ENCODE measurements at regions not wholly inside any gene's neighbourhood (a gene's known extent, or its start where the extent isn't known, plus 50 kb on each side); places are given as distances from the start of the nearest gene placed in this dataset.

GRCh38 chr12:91419809-91420208 is 237.2 kb upstream of the DCN start:
- Histone ChIP-seq H3K79me2 (no peaks in the 10 kb centered on the region), H3K9me3 (ENCODE audit: low read depth) (no peaks in the 10 kb centered on the region)
- DNase-seq (ENCODE audit: low spot score) = no peak

GRCh38 chr12:91418221-91419090 is 235.8 kb upstream of the DCN start:
- Histone ChIP-seq H4K20me1 (ENCODE audit: insufficient read depth, poor library complexity, severe bottlenecking) (no peaks in the 10 kb centered on the region), H3K4me1 (ENCODE audit: insufficient read depth) (peaks cover 19% of the 10 kb centered on the region), H3K36me3 (replicated peaks; ENCODE audit: insufficient read depth, low read depth) (no peaks in the 10 kb centered on the region), H3K4me3 (no peak overlapping the region), H2AFZ (no peak overlapping the region), H3K9me2 (replicated peaks; ENCODE audit: insufficient read depth) (no peaks in the 10 kb centered on the region), H3K27ac (no peak overlapping the region), H3K79me2 (no peaks in the 10 kb centered on the region), H3K9me3 (ENCODE audit: low read depth) (no peaks in the 10 kb centered on the region), H3K27me3 (no peaks in the 10 kb centered on the region), H3K4me2 (no peak overlapping the region)
- TF ChIP-seq EZH2 (IDR thresholded peaks at IDR 0.05; ENCODE audit: borderline replicate concordance) (no peak), CTCF (IDR thresholded peaks at IDR 0.05; ENCODE audit: poor library complexity) (no peak), EZH2phosphoT487 (IDR thresholded peaks at IDR 0.05; ENCODE audit: low read depth, severe bottlenecking, unreplicated experiment) (no peak)
- no peak for DNase-seq (ENCODE audit: low spot score)
- 54% methylated on average over 1 of the region's 1 CpG for WGBS (ENCODE audit: low lambda C conversion rate, missing lambda C conversion rate)

More at GRCh38 chr12:91419809-91420208, 237.2 kb upstream of the DCN start:
- H3K27ac ChIP-seq = no peak overlapping the region
- H3K27me3 ChIP-seq = no peaks in the 10 kb centered on the region
- no peak for TF ChIP-seq EZH2phosphoT487 (IDR thresholded peaks at IDR 0.05; ENCODE audit: low read depth, severe bottlenecking, unreplicated experiment)
- no peak for TF ChIP-seq EZH2 (IDR thresholded peaks at IDR 0.05; ENCODE audit: borderline replicate concordance)
- no peak for TF ChIP-seq CTCF (IDR thresholded peaks at IDR 0.05; ENCODE audit: poor library complexity)
- no peak overlapping the region for H3K4me2 ChIP-seq
- no peak overlapping the region for H2AFZ ChIP-seq
- H3K9me2 ChIP-seq (replicated peaks; ENCODE audit: insufficient read depth) = no peaks in the 10 kb centered on the region
- H3K4me1 ChIP-seq (ENCODE audit: insufficient read depth) = peaks cover 21% of the 10 kb centered on the region
- H3K4me3 ChIP-seq = no peak overlapping the region
- no peaks in the 10 kb centered on the region for H4K20me1 ChIP-seq (ENCODE audit: insufficient read depth, poor library complexity, severe bottlenecking)
- no peaks in the 10 kb centered on the region for H3K36me3 ChIP-seq (replicated peaks; ENCODE audit: insufficient read depth, low read depth)

- H3K36me3 ChIP-seq (replicated peaks; ENCODE audit: insufficient read depth, low read depth) = no peaks in the 10 kb centered on the region
- no peaks in the 10 kb centered on the region for H3K9me2 ChIP-seq (replicated peaks; ENCODE audit: insufficient read depth)
- no peaks in the 10 kb centered on the region for H3K27me3 ChIP-seq
- H3K79me2 ChIP-seq = no peaks in the 10 kb centered on the region
- WGBS (ENCODE audit: low lambda C conversion rate, missing lambda C conversion rate) = 85% methylated on average over 3 of the region's 3 CpGs
- no peak overlapping the region for H3K27ac ChIP-seq
- H3K4me2 ChIP-seq = no peak overlapping the region
- peaks cover 17% of the 10 kb centered on the region for H3K4me1 ChIP-seq (ENCODE audit: insufficient read depth)
- H3K4me3 ChIP-seq = no peak overlapping the region
- TF ChIP-seq EZH2 (IDR thresholded peaks at IDR 0.05; ENCODE audit: borderline replicate concordance) = no peak
- no peak for TF ChIP-seq EZH2phosphoT487 (IDR thresholded peaks at IDR 0.05; ENCODE audit: low read depth, severe bottlenecking, unreplicated experiment)
- TF ChIP-seq CTCF (IDR thresholded peaks at IDR 0.05; ENCODE audit: poor library complexity) = no peak
- H3K9me3 ChIP-seq (ENCODE audit: low read depth) = no peaks in the 10 kb centered on the region
- DNase-seq (ENCODE audit: low spot score) = no peak
- H4K20me1 ChIP-seq (ENCODE audit: insufficient read depth, poor library complexity, severe bottlenecking) = no peaks in the 10 kb centered on the region
- no peak overlapping the region for H2AFZ ChIP-seq
These were observed 235.0 kb upstream of the DCN start for GRCh38 chr12:91417650-91418049.

All from hepatocyte (in vitro differentiated cells).